Fibroblast of the conjunctiva (primary cell): ENCODE measurements at regions not wholly inside any gene's neighbourhood (a gene's known extent, or its start where the extent isn't known, plus 50 kb on each side); places are given as distances from the start of the nearest gene placed in this dataset.

Experiments used
- DNase-seq: peaks from one replicate; pipeline ENCODE4 v3.0.0-alpha.2; 2010; ENCODE audit warnings: low read depth

DNA sequence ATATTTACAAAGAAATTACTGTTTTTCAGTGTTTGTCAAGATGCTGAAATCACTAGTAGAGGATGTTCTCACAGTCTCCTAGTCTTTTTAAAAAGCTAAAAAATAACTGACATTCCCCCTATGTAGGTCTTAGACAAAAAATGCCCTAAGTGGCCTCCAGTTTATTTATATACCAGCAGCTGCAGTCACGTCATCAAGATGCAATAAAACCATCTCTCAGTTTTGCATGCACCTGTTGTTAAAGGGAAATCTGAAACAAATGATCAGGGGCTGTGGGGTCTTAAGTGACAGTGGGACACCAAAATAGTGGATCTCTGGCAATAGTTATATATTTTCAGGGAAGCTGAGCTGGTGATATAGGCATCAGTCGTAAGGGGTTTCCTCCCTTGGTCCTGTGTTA lies 146.5 kb upstream of the ARPP21 start:
- DNase-seq, result no peak

DNA sequence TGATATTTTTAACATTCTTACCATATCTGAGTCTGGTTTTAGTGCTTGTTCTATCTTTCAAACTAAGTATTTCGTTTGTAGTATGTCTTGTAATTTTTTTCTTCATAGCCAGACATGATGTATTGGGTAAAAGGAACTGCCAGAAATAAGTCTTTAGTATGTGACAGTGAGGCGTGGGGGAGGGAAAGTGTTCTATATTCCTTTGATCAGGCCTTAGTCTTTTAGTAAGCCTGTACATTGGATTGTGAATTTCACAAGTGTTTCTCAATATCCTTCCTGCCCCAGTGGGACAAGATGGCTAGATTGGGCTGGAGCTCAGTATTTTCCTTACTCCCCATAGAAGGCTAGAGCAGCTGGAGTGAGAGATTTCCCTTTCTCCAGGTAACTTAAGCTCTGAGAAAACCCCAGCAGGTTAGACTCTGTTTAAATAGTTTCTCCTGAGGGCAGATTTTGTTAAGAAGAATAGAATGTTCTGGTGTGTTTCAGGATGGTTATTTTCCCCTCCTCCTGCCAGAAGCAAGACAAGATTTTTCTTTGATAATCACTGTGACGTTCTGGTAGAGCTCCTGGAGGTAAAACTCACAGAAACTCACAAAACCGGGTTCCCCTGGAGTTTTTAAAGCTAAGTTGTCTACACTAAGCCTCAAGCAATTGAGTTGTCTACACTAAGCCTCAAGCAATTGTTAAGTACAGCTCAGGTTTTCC lies 140.7 kb upstream of the ARPP21 start:
- no peak for DNase-seq

DNA sequence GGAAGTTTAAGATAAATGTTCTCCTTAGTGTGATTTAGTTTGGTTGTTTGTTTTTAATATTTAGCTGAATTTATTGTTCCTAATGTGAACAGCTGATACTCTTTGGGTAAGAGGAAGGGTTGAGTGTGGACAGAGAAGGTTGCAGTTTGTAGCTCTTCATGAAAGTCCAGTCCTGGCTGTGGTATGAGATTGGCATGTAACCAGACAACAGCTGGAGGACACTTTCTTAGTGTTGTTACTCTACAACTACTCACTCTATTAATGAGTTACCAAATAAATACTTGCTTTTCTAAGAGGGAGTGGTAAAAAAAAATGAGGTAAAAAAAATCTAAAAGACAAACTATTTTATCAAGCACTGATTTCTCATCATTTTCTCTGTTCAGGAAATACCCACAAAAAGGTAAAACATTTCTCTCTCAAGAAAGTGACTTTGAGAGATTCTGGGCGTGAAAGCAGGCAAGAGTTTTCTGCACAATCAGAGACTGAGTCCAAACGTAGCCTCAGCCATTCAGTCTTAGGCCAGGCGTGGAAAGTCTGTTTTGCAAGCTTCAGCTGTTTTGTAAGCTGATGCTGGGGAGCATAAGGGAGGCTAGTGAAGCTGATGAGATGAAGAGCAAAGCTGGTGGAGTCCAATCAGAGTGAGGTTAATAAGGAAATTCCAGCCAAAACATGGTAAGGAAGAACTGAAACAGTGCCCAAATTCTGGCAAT lies 138.5 kb upstream of the ARPP21 start:
- DNase-seq, result no peak

DNA sequence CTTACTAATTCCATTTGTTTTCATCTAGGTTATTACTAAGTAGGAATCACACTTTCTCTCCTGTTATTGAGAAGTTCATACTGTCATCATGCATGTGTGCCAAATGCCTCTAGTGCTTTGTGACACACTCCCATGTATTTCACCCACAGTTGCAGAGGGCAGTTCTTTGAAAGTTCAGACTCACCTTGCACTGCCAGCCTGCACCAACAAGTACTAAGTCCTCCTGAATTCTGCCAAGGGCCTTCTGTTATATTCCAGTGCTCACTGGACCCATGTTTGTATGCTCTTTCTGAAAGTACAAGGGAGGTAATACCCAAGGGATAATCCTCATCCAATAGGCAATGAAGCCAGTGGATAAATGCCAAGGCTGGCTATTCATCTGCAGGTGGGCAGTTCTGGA lies 136.6 kb upstream of the ARPP21 start:
- no peak for DNase-seq

DNA sequence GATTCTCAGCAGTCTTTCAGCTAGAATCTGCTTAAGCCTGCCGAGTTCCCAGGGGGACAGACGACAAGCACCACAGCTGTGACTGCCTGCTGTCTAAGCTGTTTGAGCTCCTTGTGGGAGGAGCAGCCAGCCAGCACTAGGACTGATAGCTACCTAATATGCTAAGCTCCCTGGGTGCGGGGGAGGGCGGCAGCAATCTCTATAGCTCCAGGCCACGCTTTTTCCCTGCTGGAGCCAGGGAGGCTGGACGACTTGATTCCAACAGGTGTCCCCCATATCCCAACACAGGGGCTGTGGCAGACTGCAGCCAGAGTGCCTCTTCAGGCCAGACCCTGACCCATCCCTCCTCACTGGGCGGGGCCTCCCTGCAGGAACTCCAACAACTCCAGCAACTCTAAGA lies 134.1 kb upstream of the ARPP21 start:
- no peak for DNase-seq

DNA sequence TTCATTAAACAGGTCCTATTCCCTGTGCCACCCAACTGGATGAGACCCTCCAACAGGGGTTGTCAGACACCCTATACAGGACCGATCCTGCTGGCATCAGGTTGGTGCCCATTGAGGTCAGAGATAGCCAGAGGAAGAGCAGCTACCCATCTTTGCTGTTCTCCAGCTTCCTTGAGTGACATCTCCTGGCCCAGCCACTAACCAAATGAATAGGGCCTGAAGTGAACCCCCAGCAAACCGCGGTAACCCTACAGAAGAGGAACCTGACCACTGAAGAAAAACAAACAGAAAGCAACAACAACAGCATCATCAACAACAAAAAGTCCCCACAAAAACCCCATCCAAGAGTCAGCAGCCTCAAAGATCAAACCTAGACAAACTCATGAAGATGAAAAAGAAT lies 133.6 kb upstream of the ARPP21 start:
- no peak for DNase-seq

DNA sequence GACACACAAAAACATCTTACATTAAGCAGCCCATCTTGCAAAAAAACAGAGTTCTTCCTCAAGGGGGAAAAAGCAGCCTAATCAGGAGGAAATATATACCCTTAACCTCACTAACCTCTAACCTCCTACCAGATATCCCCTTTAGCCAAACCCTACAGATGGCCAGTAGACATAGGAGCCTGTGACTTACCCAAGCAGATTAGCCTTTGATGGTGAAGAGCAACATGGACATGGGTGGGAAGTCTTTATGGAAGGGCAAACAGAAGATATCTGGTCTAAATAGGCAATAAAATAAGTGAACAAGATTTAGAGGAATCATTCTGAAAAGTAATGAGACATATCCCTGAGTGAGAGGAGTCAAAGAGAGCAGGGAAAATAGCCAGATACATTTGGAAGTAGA lies 119.4 kb upstream of the ARPP21 start:
- DNase-seq, result no peak

DNA sequence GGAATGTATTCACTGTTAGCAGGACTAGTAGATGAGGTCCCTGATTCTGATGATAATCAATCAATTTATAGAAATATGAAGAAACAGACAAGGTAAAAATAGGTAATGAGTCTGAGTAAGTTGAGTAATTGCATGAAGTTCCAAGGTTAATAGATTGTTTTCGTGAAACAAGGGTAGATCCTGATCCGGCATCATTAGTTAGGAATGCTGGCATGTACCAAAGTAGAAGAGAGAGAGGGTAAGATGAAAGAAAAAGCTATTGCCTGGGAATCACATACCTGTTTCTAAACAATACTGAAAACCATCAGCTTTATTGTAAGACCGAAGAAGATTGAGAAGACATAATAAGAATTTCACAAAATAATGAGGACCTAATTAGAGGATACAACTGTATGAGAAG lies 118.1 kb upstream of the ARPP21 start:
- no peak for DNase-seq

DNA sequence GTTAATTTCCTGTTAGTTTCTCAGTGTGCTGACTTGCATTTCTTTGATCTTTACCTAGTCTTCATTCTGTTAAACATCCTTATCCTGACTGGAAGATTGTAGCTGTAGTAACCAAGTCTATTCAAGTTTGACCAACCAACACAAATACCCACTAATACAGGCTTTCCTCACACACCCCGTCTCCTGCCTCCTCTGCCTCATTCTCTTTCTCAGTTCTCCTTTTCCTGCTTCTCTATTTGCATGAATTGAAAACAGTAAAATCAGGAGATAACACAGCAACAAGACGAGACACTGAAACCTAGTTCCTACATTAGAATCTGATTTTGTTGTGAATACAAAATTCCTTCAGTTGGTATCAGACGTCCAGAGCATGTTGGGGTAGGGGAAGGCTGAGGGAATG lies 116.9 kb upstream of the ARPP21 start:
- DNase-seq, result no peak

DNA sequence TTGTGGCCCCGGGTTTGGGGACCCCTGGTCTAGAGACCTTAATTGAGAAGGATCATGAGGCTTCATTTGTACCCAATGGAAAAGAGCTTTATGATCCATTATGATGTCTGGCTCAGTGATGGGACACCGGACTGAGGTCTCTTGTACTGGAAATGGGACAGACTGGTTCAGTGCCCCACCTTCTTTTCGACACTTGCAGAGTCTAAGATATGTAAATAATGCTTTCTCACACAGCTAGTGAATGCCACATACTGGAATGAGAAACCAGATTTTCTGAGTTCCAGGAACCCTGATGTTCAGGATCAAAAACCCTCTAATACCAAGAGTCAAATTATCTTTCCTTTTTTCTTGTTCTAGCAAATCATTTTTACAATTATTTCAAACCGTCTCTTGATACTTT lies 116.3 kb upstream of the ARPP21 start:
- no peak for DNase-seq

DNA sequence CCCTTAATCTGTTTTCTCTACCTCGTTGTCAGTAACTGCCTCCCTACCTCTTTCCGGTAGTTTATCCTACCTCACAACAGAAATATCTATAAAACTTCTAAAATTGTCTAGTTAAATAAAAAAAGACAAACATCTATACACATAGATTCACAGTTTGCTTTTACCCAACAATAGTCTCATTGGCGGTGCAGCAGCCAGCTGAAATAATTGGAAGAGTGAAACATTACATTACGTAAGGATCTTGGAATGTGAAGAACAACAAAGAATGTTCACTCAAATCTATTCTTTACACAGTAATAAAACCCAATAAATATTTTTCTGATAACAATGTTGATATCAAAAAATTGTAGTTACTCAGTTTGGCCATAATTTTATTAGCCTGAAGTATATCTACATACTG lies 115.5 kb upstream of the ARPP21 start:
- no peak for DNase-seq

DNA sequence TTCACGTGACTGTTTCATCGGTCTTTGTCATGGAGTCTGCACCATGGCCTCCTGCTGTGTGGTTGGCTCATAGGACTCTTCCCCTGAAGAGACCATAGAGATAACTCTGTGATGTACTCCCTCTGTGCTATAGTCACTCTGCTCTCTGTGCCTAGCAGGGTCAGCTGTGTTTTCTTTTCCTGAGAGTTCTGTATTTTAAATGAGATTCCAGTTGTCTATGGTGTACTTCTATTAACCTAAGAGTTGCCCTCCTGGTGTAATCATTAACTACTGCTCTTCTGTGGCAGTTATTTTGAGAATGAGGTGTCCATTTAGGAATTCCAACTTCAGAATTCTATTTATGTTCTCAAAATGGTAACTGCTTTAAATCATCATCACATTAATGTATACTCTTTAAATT lies 114.5 kb upstream of the ARPP21 start:
- DNase-seq, result no peak

DNA sequence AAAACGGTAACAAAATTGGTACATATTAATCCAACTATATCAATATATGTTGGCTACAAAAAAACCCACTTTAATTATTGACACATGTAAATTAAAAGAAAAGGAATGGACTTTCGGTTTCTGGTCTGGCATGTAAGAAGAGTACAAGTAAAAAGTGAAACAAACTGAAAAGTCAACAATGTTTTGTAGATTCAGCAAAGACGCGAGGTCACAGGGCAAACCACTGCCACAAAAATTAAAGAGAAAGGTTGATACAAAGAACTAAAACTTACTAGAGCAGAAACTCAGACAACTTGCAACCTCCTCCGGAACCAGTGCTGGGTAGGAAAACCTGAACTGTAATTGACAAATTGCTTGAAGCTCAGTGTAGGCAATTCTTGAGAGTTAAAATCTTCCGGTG lies 110.6 kb upstream of the ARPP21 start:
- DNase-seq, result no peak

DNA sequence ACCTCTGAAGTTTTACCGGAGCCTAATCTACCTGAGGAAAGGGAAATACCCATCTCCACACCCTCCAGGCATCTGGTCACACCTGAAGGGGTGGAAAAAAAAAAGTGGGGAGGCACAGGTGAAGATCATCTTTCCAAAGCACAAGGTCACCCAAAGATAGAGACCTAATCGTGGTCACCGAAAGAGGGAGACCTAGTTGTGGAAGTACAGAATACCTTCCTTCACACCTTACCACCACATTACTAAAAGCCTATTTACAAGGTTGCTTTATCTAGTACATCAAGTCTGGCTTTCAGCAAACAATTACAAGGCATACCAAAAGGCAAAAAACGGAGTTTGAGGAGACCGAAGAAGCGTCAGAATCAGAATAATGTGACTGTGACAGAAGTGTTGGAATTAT lies 110.0 kb upstream of the ARPP21 start:
- DNase-seq, result no peak

DNA sequence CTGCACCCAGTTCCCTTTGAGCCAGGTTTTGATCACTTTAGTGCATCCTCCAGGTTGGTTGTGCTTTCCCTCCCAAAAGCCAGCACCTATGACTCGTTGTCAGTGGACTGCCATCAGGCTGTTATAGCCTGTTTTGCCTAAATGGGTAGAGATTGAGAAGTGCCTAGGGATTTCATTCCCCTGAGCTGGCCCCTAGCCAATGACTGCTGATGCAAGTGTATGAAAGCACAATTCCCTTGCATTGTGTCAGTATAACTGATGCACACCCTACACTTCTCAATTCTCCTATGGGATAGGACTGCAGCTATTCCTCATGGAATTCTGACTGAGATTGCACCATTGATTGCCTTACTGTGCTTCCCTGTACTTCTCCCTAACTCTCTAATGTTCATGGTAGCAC lies 102.1 kb upstream of the ARPP21 start:
- DNase-seq, result peak; percentile 28

DNA sequence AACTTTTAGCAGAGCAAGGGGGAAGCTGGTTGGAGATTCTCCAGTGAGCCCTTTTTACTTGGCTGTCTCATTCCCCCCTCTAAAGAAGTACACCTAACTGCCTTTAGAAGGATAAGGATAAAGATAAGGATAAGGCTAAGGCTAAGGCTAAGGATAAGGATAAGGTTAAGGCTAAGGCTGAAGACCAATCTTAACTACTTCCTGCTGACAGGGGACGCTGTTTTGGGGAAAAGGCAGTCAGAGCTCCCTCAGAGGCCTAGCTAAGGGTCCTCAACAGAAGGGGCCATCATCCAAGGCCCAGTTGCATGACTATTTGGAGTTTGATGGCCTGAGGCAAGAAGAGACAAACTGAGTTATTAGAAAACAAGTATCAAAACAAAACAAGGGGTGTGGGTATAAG lies 94.3 kb upstream of the ARPP21 start:
- DNase-seq, result no peak

DNA sequence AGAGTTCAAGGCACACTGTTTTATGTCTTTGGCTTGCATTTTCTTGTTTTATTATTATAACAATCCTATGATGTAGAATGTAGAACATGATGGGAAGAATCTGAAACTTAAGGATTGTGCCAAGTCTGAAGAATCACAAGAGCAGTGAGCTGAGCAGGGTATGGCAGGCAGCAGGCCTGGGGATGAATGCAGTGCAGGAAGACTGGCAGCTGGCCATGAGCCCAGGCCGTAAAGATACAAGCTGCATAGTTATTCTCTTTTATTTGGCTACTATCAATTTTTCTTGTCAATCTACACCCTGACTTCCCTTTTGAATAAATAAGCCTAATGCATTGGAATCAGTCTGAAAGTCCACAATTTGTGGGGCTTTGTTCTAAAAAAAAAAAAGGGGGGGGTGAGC lies 89.6 kb upstream of the ARPP21 start:
- DNase-seq, result no peak

DNA sequence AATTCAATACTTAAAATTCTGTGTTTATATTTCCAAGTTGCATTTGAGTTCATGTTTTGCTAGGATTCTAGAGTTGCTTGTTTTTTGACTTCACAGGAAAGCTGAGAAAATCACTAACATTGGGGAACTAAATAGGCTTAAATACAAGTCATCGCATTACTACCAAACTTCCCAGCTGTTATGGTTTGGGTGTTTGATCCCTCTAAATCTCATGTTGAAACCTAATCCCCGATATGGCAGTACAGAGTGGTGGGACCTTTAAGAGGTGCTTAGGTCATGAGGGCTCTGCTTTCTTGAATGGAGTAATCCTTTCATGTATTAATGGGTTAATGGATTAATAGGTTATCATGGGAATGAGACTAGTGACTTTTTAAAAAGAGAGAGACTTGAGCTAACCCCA lies 77.2 kb upstream of the ARPP21 start:
- DNase-seq, result no peak

DNA sequence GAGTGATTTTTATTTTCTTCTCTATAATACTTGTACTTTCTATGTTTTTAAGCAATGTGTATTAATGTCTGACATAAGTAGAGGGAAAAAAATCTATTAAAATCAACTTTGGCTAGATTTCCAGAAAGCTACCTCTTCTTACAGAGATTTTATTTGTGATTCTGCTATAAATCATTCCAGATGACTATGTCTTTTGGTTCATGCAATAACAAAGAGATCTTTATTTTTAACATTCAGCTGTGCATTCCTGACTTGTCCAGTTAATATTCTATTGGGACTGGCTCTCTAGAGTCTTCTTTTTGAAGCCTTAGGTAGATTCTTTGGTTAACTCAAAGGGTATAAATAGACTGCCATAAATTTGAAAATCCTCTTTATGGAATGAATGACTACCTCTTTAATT lies 74.3 kb upstream of the ARPP21 start:
- DNase-seq, result no peak
